22Rv1 (cell line): ENCODE measurements at regions not wholly inside any gene's neighbourhood (a gene's known extent, or its start where the extent isn't known, plus 50 kb on each side); places are given as distances from the start of the nearest gene placed in this dataset.

Experiments used
- ZFX ChIP-seq: fragments of 450-650 bp; IDR thresholded peaks from 2 replicates; pipeline ENCODE4 v1.6.1; 2017; ENCODE audit warnings: antibody characterized with exemption, borderline replicate concordance
- TF ChIP-seq, protein P1 (sequence below): fragments of 450-650 bp; IDR thresholded peaks from 2 replicates; pipeline ENCODE4 v1.5.1; 2017; ENCODE audit warnings: mild to moderate bottlenecking

DNA sequence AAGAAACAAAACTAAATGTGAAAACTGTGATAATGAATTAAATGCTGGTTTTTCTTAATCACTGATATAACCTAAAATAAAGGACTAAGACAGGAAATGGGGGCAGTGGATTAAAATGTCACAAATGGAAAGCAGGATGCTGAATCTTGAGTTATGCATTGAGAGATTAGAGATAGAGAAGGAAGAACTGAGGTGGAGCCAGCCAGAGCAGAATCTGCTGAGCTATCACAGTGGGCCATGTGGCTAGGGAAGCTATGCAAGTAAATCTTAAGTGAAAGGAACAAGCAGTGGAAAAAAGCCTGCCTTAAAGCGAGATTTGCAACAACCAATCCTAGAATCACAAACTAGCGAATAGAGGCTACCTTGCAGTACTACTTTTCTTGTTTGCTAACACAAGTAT is 188.5 kb upstream of the RASA1 start:
- TF ChIP-seq, protein P1, sequence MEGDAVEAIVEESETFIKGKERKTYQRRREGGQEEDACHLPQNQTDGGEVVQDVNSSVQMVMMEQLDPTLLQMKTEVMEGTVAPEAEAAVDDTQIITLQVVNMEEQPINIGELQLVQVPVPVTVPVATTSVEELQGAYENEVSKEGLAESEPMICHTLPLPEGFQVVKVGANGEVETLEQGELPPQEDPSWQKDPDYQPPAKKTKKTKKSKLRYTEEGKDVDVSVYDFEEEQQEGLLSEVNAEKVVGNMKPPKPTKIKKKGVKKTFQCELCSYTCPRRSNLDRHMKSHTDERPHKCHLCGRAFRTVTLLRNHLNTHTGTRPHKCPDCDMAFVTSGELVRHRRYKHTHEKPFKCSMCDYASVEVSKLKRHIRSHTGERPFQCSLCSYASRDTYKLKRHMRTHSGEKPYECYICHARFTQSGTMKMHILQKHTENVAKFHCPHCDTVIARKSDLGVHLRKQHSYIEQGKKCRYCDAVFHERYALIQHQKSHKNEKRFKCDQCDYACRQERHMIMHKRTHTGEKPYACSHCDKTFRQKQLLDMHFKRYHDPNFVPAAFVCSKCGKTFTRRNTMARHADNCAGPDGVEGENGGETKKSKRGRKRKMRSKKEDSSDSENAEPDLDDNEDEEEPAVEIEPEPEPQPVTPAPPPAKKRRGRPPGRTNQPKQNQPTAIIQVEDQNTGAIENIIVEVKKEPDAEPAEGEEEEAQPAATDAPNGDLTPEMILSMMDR, result no peak
- no peak for TF ChIP-seq ZFX
